Suprapubic skin (tissue), 4 donors: ENCODE measurements at regions not wholly inside any gene's neighbourhood (a gene's known extent, or its start where the extent isn't known, plus 50 kb on each side); places are given as distances from the start of the nearest gene placed in this dataset.

ENCODE experiments used
- DNase-seq, 2 donors: peaks; one replicate each; pipeline ENCODE4 v3.0.0-alpha.2; 2019; ENCODE audit warnings: low spot score in 2 of 2
- H3K27ac ChIP-seq: fragments of 200-600 bp; sonication (generic); one replicate; pipeline ENCODE4 v1.5.1; 2019
- H3K27me3 ChIP-seq: fragments of 200-600 bp; sonication (generic); one replicate; pipeline ENCODE4 v1.5.1; 2019
- H3K36me3 ChIP-seq: fragments of 200-600 bp; sonication (generic); one replicate; pipeline ENCODE4 v1.5.1; 2019
- H3K4me1 ChIP-seq: fragments of 200-600 bp; sonication (generic); one replicate; pipeline ENCODE4 v1.5.1; 2019
- H3K4me3 ChIP-seq: fragments of 200-600 bp; sonication (generic); one replicate; pipeline ENCODE4 v1.5.1; 2019; ENCODE audit warnings: mild to moderate bottlenecking
- H3K9me3 ChIP-seq: fragments of 200-600 bp; sonication (generic); one replicate; pipeline ENCODE4 v1.5.1; 2019
- CTCF ChIP-seq, 2 donors: fragments of 200-600 bp in 1 of 2; fragments of 450-650 bp in 1 of 2; sonication (generic) in 1 of 2; IDR thresholded peaks; one replicate each; pipeline ENCODE4 v1.5.1; 2016 to 2019; ENCODE audit warnings: antibody characterized with exemption in 2 of 2, mild to moderate bottlenecking in 1 of 2, moderate library complexity in 1 of 2
- EP300 ChIP-seq: sonication (generic); formaldehyde crosslinking; IDR thresholded peaks from one replicate; pipeline ENCODE4 v1.6.1; 2017; ENCODE audit warnings: antibody characterized with exemption
- POLR2A ChIP-seq, 2 donors: fragments of 450-650 bp; IDR thresholded peaks; one replicate each; pipeline ENCODE4 v1.6.1; 2017; ENCODE audit warnings: antibody characterized with exemption in 2 of 2, mild to moderate bottlenecking in 2 of 2, moderate library complexity in 2 of 2
- POLR2AphosphoS5 ChIP-seq, 3 donors: sonication (generic); formaldehyde crosslinking; IDR thresholded peaks; one replicate each; pipeline ENCODE4 v1.6.1; 2017; ENCODE audit warnings: antibody characterized with exemption in 3 of 3
- WGBS: methylation state at CpG from one replicate; pipeline ENCODE4 v1.1.5; 2018; 5-methylcytosine and 5-hydroxymethylcytosine counted together

GRCh38 chr3:34012102-34012461 is 213.7 kb downstream of the PDCD6IP start:
- Histone ChIP-seq H3K4me1 (no peaks in the 10 kb centered on the region), H3K36me3 (no peaks in the 10 kb centered on the region), H3K4me3 (no peak overlapping the region), H3K9me3 (no peaks in the 10 kb centered on the region), H3K27me3 (no peaks in the 10 kb centered on the region), H3K27ac (no peak overlapping the region)
- WGBS: 42% methylated on average over 2 of the region's 2 CpGs
- no peak for DNase-seq
- TF ChIP-seq CTCF (IDR thresholded peaks at IDR 0.05): no peak
- no peak for TF ChIP-seq POLR2AphosphoS5 (IDR thresholded peaks at IDR 0.05)
- TF ChIP-seq EP300: no peak
- TF ChIP-seq POLR2A (IDR thresholded peaks at IDR 0.05): no peak

GRCh38 chr3:34013818-34014570 is 215.6 kb downstream of the PDCD6IP start:
- no peaks in the 10 kb centered on the region for H3K4me1 ChIP-seq
- 86% methylated on average over 6 of the region's 6 CpGs for WGBS
- no peaks in the 10 kb centered on the region for H3K27me3 ChIP-seq
- TF ChIP-seq CTCF (IDR thresholded peaks at IDR 0.05) (no peak), EP300 (no peak)
- no peaks in the 10 kb centered on the region for H3K9me3 ChIP-seq
- no peaks in the 10 kb centered on the region for H3K36me3 ChIP-seq
- no peak for DNase-seq
- no peak overlapping the region for H3K4me3 ChIP-seq
- no peak overlapping the region for H3K27ac ChIP-seq

- TF ChIP-seq EP300: no peak
- TF ChIP-seq CTCF (IDR thresholded peaks at IDR 0.05): no peak
- TF ChIP-seq POLR2A (IDR thresholded peaks at IDR 0.05): no peak
- no peak for TF ChIP-seq POLR2AphosphoS5 (IDR thresholded peaks at IDR 0.05)
- 85% methylated on average over 9 of the region's 9 CpGs for WGBS
These were observed 217.0 kb downstream of the PDCD6IP start for GRCh38 chr3:34015204-34016142.

GRCh38 chr3:34016925-34017587 is 218.6 kb downstream of the PDCD6IP start:
- H3K9me3 ChIP-seq: no peaks in the 10 kb centered on the region
- H3K27ac ChIP-seq: no peak overlapping the region
- DNase-seq: no peak
- no peaks in the 10 kb centered on the region for H3K36me3 ChIP-seq
- TF ChIP-seq EP300: no peak
- no peak for TF ChIP-seq CTCF (IDR thresholded peaks at IDR 0.05)
- TF ChIP-seq POLR2AphosphoS5 (IDR thresholded peaks at IDR 0.05): no peak
- TF ChIP-seq POLR2A (IDR thresholded peaks at IDR 0.05): no peak
- no peak overlapping the region for H3K4me3 ChIP-seq
- H3K27me3 ChIP-seq: no peaks in the 10 kb centered on the region
- H3K4me1 ChIP-seq: no peaks in the 10 kb centered on the region
- WGBS: 54% methylated on average over 6 of the region's 6 CpGs

More at GRCh38 chr3:34015204-34016142, 217.0 kb downstream of the PDCD6IP start:
- no peak for DNase-seq
- Histone ChIP-seq H3K27me3 (no peaks in the 10 kb centered on the region), H3K9me3 (no peaks in the 10 kb centered on the region), H3K36me3 (no peaks in the 10 kb centered on the region), H3K4me1 (no peaks in the 10 kb centered on the region), H3K4me3 (no peak overlapping the region), H3K27ac (no peak overlapping the region)

- Histone ChIP-seq H3K4me1 (no peaks in the 10 kb centered on the region), H3K27ac (no peak overlapping the region), H3K36me3 (no peaks in the 10 kb centered on the region), H3K4me3 (no peak overlapping the region), H3K27me3 (no peaks in the 10 kb centered on the region), H3K9me3 (no peaks in the 10 kb centered on the region)
- TF ChIP-seq POLR2AphosphoS5 (IDR thresholded peaks at IDR 0.05) (no peak), POLR2A (IDR thresholded peaks at IDR 0.05) (no peak), CTCF (IDR thresholded peaks at IDR 0.05) (no peak), EP300 (no peak)
- DNase-seq: no peak
These were observed 219.3 kb downstream of the PDCD6IP start for GRCh38 chr3:34017757-34018156.
